H1 (cell line): ENCODE measurements at regions not wholly inside any gene's neighbourhood (a gene's known extent, or its start where the extent isn't known, plus 50 kb on each side); places are given as distances from the start of the nearest gene placed in this dataset.

Source experiments
- CTCF ChIA-PET: fragments of 300-600 bp; sonication (Branson Sonifier 250); formaldehyde crosslinking; loops from one replicate; lab custom pipeline; 2021; ENCODE audit not compliant: partially characterized antibody; lab: Charles Lee
- POLR2A ChIA-PET: fragments of 300-600 bp; sonication (Branson Sonifier 250); formaldehyde crosslinking; loops from one replicate; lab custom pipeline; 2021; ENCODE audit warnings: inconsistent platforms; ENCODE audit not compliant: partially characterized antibody; lab: Charles Lee
- DNase-seq, 2 experiments: peaks; one replicate each; pipeline versions ENCODE4 v3.0.0 to v3.0.0-alpha.2; 2010 to 2022; ENCODE audit warnings: low spot score in 2 of 2, low read depth in 1 of 2, mixed read lengths in 1 of 2
- FAIRE-seq: peaks from 2 replicates; lab custom pipeline; 2011; peaks lifted over from hg19 to GRCh38; lab: Jason Lieb, UNC
- H2AFZ ChIP-seq: 2 replicates; pipeline ENCODE4 v1.8.1; 2012; ENCODE audit warnings: low read length, inconsistent platforms
- H2AK5ac ChIP-seq: 2 replicates; pipeline ENCODE4 v1.6.1; 2013; ENCODE audit warnings: low read depth, low read length
- H2BK120ac ChIP-seq: replicated peaks from 2 replicates; pipeline ENCODE3; 2013; ENCODE audit warnings: low read depth, low read length, inconsistent platforms
- H2BK12ac ChIP-seq: 2 replicates; pipeline ENCODE4 v1.6.1; 2013; ENCODE audit warnings: low read depth, low read length
- H2BK15ac ChIP-seq: 2 replicates; pipeline ENCODE4 v1.6.1; 2013; ENCODE audit warnings: low read length
- H2BK20ac ChIP-seq: 2 replicates; pipeline ENCODE4 v1.6.1; 2013; ENCODE audit warnings: low read length
- H2BK5ac ChIP-seq: 2 replicates; pipeline ENCODE4 v1.6.1; 2013; ENCODE audit warnings: low read depth, low read length
- H3K14ac ChIP-seq: 2 replicates; pipeline ENCODE4 v1.6.1; 2013; ENCODE audit warnings: inconsistent platforms; ENCODE audit not compliant: insufficient read length
- H3K18ac ChIP-seq: 2 replicates; pipeline ENCODE4 v1.6.1; 2013; ENCODE audit warnings: low read length; ENCODE audit errors: extremely low read depth
- H3K23ac ChIP-seq: 2 replicates; pipeline ENCODE4 v1.6.1; 2013; ENCODE audit warnings: inconsistent platforms; ENCODE audit not compliant: insufficient read length
- H3K23me2 ChIP-seq: 2 replicates; pipeline ENCODE4 v1.6.1; 2013; ENCODE audit warnings: low read depth, low read length
- H3K27ac ChIP-seq: 2 replicates; pipeline ENCODE4 v1.6.1; 2011; ENCODE audit warnings: low read depth, low read length, inconsistent platforms
- H3K27me3 ChIP-seq, 4 experiments: replicated peaks in 1 of 4; 1 replicate in 1 of 4; 2 replicates in 3 of 4; pipeline versions ENCODE4 v1.6.1 to v1.8.1; 2011 to 2013; ENCODE audit warnings: low read length in 3 of 4, mild to moderate bottlenecking in 3 of 4, inconsistent platforms in 2 of 4, mixed read lengths in 2 of 4, moderate library complexity in 1 of 4; ENCODE audit not compliant: control insufficient read depth in 3 of 4, insufficient read depth in 3 of 4; ENCODE audit errors: extremely low read depth in 1 of 4
- H3K36me3 ChIP-seq, 4 experiments: 2 replicates each; pipeline versions ENCODE4 v1.6.1 to v1.8.1; 2011 to 2013; ENCODE audit warnings: mild to moderate bottlenecking in 4 of 4, low read length in 3 of 4, moderate library complexity in 2 of 4, control low read depth in 1 of 4, inconsistent platforms in 1 of 4; ENCODE audit not compliant: insufficient read depth in 4 of 4, control insufficient read depth in 2 of 4
- H3K4ac ChIP-seq: replicated peaks from 2 replicates; pipeline ENCODE3; 2013; ENCODE audit warnings: low read length, low read depth, mixed read lengths, inconsistent platforms; ENCODE audit not compliant: insufficient read length
- H3K4me1 ChIP-seq, 4 experiments: replicated peaks in 1 of 4; 1 replicate in 1 of 4; 2 replicates in 3 of 4; pipeline versions ENCODE4 v1.6.1 to v1.8.1; 2011 to 2013; ENCODE audit warnings: low read length in 3 of 4, inconsistent platforms in 2 of 4, mixed read lengths in 1 of 4; ENCODE audit not compliant: insufficient read depth in 4 of 4, control insufficient read depth in 3 of 4
- H3K4me2 ChIP-seq, 2 experiments: 2 replicates each; pipeline versions ENCODE4 v1.6.1 to v1.8.1; 2011 to 2013; ENCODE audit warnings: low read depth in 2 of 2, low read length in 2 of 2, control low read depth in 1 of 2, inconsistent platforms in 1 of 2, mild to moderate bottlenecking in 1 of 2; ENCODE audit not compliant: insufficient read depth in 1 of 2
- H3K4me3 ChIP-seq, 4 experiments: fragments of 200-600, 300-600 bp in 1 of 4; sonication (generic), shearing (Covaris generic), sonication (Bioruptor Twin) in 1 of 4; 2 replicates each; pipeline versions ENCODE4 v1.5.1 to v1.8.1; 2011 to 2016; ENCODE audit warnings: low read length in 4 of 4, low read depth in 3 of 4, control low read depth in 2 of 4, inconsistent platforms in 2 of 4, mild to moderate bottlenecking in 2 of 4, mixed read lengths in 1 of 4, moderate library complexity in 1 of 4; ENCODE audit not compliant: insufficient read depth in 2 of 4; ENCODE audit errors: extremely low read depth in 1 of 4
- H3K56ac ChIP-seq: replicated peaks from 2 replicates; pipeline ENCODE3; 2013; ENCODE audit warnings: low read depth, mild to moderate bottlenecking, mixed read lengths, low read length, inconsistent platforms; ENCODE audit not compliant: insufficient read length
- H3K79me1 ChIP-seq: 2 replicates; pipeline ENCODE4 v1.6.1; 2013; ENCODE audit warnings: low read depth, low read length, control low read depth
- H3K79me2 ChIP-seq, 2 experiments: 2 replicates each; pipeline versions ENCODE4 v1.6.1 to v1.8.1; 2012 to 2013; ENCODE audit warnings: low read length in 2 of 2, mild to moderate bottlenecking in 2 of 2, inconsistent platforms in 1 of 2; ENCODE audit not compliant: insufficient read depth in 2 of 2, control insufficient read depth in 1 of 2
- H3K9ac ChIP-seq, 4 experiments: replicated peaks in 1 of 4; 1 replicate in 1 of 4; 2 replicates in 3 of 4; pipeline versions ENCODE4 v1.6.1 to v1.8.1; 2011 to 2013; ENCODE audit warnings: low read depth in 3 of 4, low read length in 3 of 4, control low read depth in 2 of 4, mild to moderate bottlenecking in 2 of 4, moderate library complexity in 2 of 4, inconsistent platforms in 1 of 4; ENCODE audit errors: extremely low read depth in 1 of 4
- H3K9me3 ChIP-seq, 2 experiments: 2 replicates each; pipeline versions ENCODE4 v1.6.1 to v1.8.1; 2012 to 2013; ENCODE audit warnings: mild to moderate bottlenecking in 2 of 2, moderate library complexity in 2 of 2, control low read depth in 1 of 2, inconsistent platforms in 1 of 2, low read depth in 1 of 2, low read length in 1 of 2, mixed read lengths in 1 of 2; ENCODE audit not compliant: insufficient read depth in 2 of 2
- H4K20me1 ChIP-seq, 2 experiments: replicated peaks in 1 of 2; 2 replicates each; pipeline versions ENCODE3 to v1.8.1; 2011 to 2013; ENCODE audit warnings: inconsistent platforms in 2 of 2, low read length in 2 of 2, mild to moderate bottlenecking in 1 of 2; ENCODE audit not compliant: insufficient read depth in 2 of 2, control insufficient read depth in 1 of 2
- H4K5ac ChIP-seq: 2 replicates; pipeline ENCODE4 v1.6.1; 2013; ENCODE audit warnings: low read length, low read depth, mixed read lengths, inconsistent platforms; ENCODE audit not compliant: insufficient read length
- H4K8ac ChIP-seq: 2 replicates; pipeline ENCODE4 v1.8.0; 2013; ENCODE audit warnings: mild to moderate bottlenecking, moderate library complexity, low read length, inconsistent platforms; ENCODE audit not compliant: insufficient read depth; ENCODE audit errors: extremely low read depth
- H4K91ac ChIP-seq: replicated peaks from 2 replicates; pipeline ENCODE3; 2013; ENCODE audit warnings: low read length, mixed read lengths, inconsistent platforms; ENCODE audit not compliant: insufficient read length
- ATF2 ChIP-seq: IDR thresholded peaks from 2 replicates; pipeline ENCODE4 v1.6.1; 2012; ENCODE audit warnings: low read length, inconsistent platforms
- CBX5 ChIP-seq: fragments of 300-800, 300-1000 bp; sonication (generic); IDR thresholded peaks from 2 replicates; pipeline ENCODE4 v1.7.1; 2016; ENCODE audit warnings: antibody characterized with exemption, low read length, low read depth
- CBX8 ChIP-seq: fragments of 300-800, 300-1000 bp; sonication (generic); IDR thresholded peaks from 2 replicates; pipeline ENCODE4 v1.7.1; 2016; ENCODE audit warnings: low read depth, low read length, borderline replicate concordance
- CEBPB ChIP-seq: IDR thresholded peaks from 2 replicates; pipeline ENCODE4 v1.6.1; 2012; ENCODE audit warnings: low read depth, low read length
- KDM1A ChIP-seq: fragments of 200-600, 300-600 bp; sonication (generic); IDR thresholded peaks from 2 replicates; pipeline ENCODE4 v1.7.1; 2016; ENCODE audit warnings: mild to moderate bottlenecking, low read length, borderline replicate concordance
- NANOG ChIP-seq: IDR thresholded peaks from 2 replicates; pipeline ENCODE4 v1.6.1; 2011; ENCODE audit warnings: low read length, low read depth, mild to moderate bottlenecking, inconsistent platforms; ENCODE audit not compliant: insufficient read depth, poor library complexity, severe bottlenecking
- NRF1 ChIP-seq: IDR thresholded peaks from 2 replicates; pipeline ENCODE4 v1.6.1; 2011; ENCODE audit warnings: mild to moderate bottlenecking, low read depth, low read length, improper control_type of control experiment
- POLR2A ChIP-seq, 2 experiments: IDR thresholded peaks; 1 replicate in 1 of 2; 2 replicates in 1 of 2; pipeline ENCODE4 v1.6.1; 2011; ENCODE audit warnings: low read depth in 2 of 2, low read length in 2 of 2, mild to moderate bottlenecking in 2 of 2; ENCODE audit errors: control extremely low read depth in 1 of 2
- POLR2AphosphoS5 ChIP-seq: IDR thresholded peaks from 2 replicates; pipeline ENCODE4 v1.6.1; 2011; ENCODE audit warnings: low read depth, low read length
- RFX5 ChIP-seq: IDR thresholded peaks from 2 replicates; pipeline ENCODE4 v1.6.1; 2011; ENCODE audit warnings: low read depth, low read length, improper control_type of control experiment, borderline replicate concordance
- TCF12 ChIP-seq: IDR thresholded peaks from 2 replicates; pipeline ENCODE4 v1.6.1; 2011; ENCODE audit warnings: low read depth, mild to moderate bottlenecking, low read length
- USF2 ChIP-seq: IDR thresholded peaks from 2 replicates; pipeline ENCODE4 v1.6.1; 2011; ENCODE audit warnings: low read length, improper control_type of control experiment
- ZNF274 ChIP-seq: IDR thresholded peaks from 2 replicates; pipeline ENCODE4 v1.7.0; 2012; ENCODE audit warnings: low read length, borderline replicate concordance; ENCODE audit errors: extremely low read depth
- WGBS, 2 experiments: shearing (Covaris generic) in 1 of 2; methylation state at CpG; one replicate each; pipeline versions ENCODE4 v1.1.6 to v1.1.7; 2013 to 2015; ENCODE audit warnings: low lambda C conversion rate in 2 of 2, mixed read lengths in 2 of 2, inconsistent platforms in 1 of 2, low coverage in 1 of 2, missing lambda C conversion rate in 1 of 2; ENCODE audit not compliant: insufficient replicate concordance in 2 of 2, insufficient coverage in 1 of 2, insufficient read length in 1 of 2; ENCODE audit errors: extremely low coverage in 1 of 2, missing lambda C conversion rate in 1 of 2; 5-methylcytosine and 5-hydroxymethylcytosine counted together

- H2BK12ac ChIP-seq: no peak overlapping the region
- H3K23me2 ChIP-seq: no peaks in the 10 kb centered on the region
- no peak overlapping the region for H3K14ac ChIP-seq
- no peak overlapping the region for H2AFZ ChIP-seq
- no peaks in the 10 kb centered on the region for H3K36me3 ChIP-seq
- H3K27ac ChIP-seq: no peak overlapping the region
- CTCF ChIA-PET: interaction anchor here (1.1 kb wide), 1 partner anchor 164 kb away, joined by 4 read pairs; no protein-coding TSS in a partner anchor
- no peak overlapping the region for H4K5ac ChIP-seq
- no peak overlapping the region for H2BK5ac ChIP-seq
- no peaks in the 10 kb centered on the region for H3K9me3 ChIP-seq
- no peak overlapping the region for H2BK15ac ChIP-seq
- no peak overlapping the region for H2BK20ac ChIP-seq
- H3K23ac ChIP-seq: no peak overlapping the region
- no peaks in the 10 kb centered on the region for H3K79me1 ChIP-seq
- H2BK120ac ChIP-seq: no peak overlapping the region
- H3K18ac ChIP-seq: no peak overlapping the region
- 90 to 100% methylated on average over 2 to 3 of the region's 3 CpGs for WGBS, 2 experiments
- POLR2A ChIA-PET: no interaction called here
- no peak overlapping the region for H3K4me3 ChIP-seq
- no peaks in the 10 kb centered on the region for H4K20me1 ChIP-seq
- no peak overlapping the region for H3K4ac ChIP-seq
- H3K79me2 ChIP-seq: no peaks in the 10 kb centered on the region
- H3K4me1 ChIP-seq: peaks cover 0 to 5% (median 0%) of the 10 kb centered on the region in 4 experiments; a peak in 1 of 7 replicates
- H3K9ac ChIP-seq: no peak overlapping the region
- no peak overlapping the region for H3K56ac ChIP-seq
- no peak overlapping the region for H3K4me2 ChIP-seq
- H2AK5ac ChIP-seq: no peak overlapping the region
- no peaks in the 10 kb centered on the region for H3K27me3 ChIP-seq
- no peak overlapping the region for H4K8ac ChIP-seq
- no peak for FAIRE-seq
- no peak overlapping the region for H4K91ac ChIP-seq
- DNase-seq: no peak
- TF ChIP-seq CEBPB: no peak
- TF ChIP-seq NRF1: no peak
- TF ChIP-seq USF2: no peak
- TF ChIP-seq NANOG: no peak
- no peak for TF ChIP-seq ZNF274
- TF ChIP-seq TCF12: no peak
- TF ChIP-seq POLR2A (IDR thresholded peaks at IDR 0.05; ENCODE audit: control extremely low read depth in 1 of 2, low read depth in 2 of 2, low read length in 2 of 2): no peak
- TF ChIP-seq CBX8: no peak
- TF ChIP-seq KDM1A: no peak
- no peak for TF ChIP-seq RFX5
- no peak for TF ChIP-seq POLR2AphosphoS5
- no peak for TF ChIP-seq ATF2
- no peak for TF ChIP-seq CBX5
Observed at GRCh38 chr5:56434986-56435385, 201.9 kb upstream of the ANKRD55 start.
